GM12878 (cell line): ENCODE measurements at regions not wholly inside any gene's neighbourhood (a gene's known extent, or its start where the extent isn't known, plus 50 kb on each side); places are given as distances from the start of the nearest gene placed in this dataset.

ENCODE experiments used
- CHD2 ChIP-seq: IDR thresholded peaks from 2 replicates; pipeline ENCODE4 v1.6.1; 2011; ENCODE audit warnings: low read depth, low read length, improper control_type of control experiment, borderline replicate concordance
- EZH2 ChIP-seq: IDR thresholded peaks from 2 replicates; pipeline ENCODE4 v1.6.1; 2012; ENCODE audit warnings: low read depth, mild to moderate bottlenecking, control low read depth, inconsistent platforms, low read length, borderline replicate concordance; ENCODE audit not compliant: control insufficient read depth
- FOXM1 ChIP-seq: IDR thresholded peaks from 2 replicates; pipeline ENCODE4 v1.6.1; 2012; ENCODE audit warnings: low read depth, mild to moderate bottlenecking, inconsistent platforms, low read length, moderate library complexity
- KDM1A ChIP-seq: fragments of 200-600 bp; sonication (generic); IDR thresholded peaks from 2 replicates; pipeline ENCODE4 v1.6.1; 2016; ENCODE audit warnings: borderline replicate concordance
- POLR2A ChIP-seq: IDR thresholded peaks from 2 replicates; pipeline ENCODE4 v1.6.1; 2011; ENCODE audit warnings: low read depth, mild to moderate bottlenecking, low read length
- POLR2AphosphoS5 ChIP-seq: IDR thresholded peaks from 2 replicates; pipeline ENCODE4 v1.6.1; 2011; ENCODE audit warnings: mild to moderate bottlenecking, low read length, inconsistent platforms
- SMC3 ChIP-seq: IDR thresholded peaks from 2 replicates; pipeline ENCODE4 v1.6.1; 2011; ENCODE audit warnings: low read length, improper control_type of control experiment, borderline replicate concordance
- TBL1XR1 ChIP-seq: IDR thresholded peaks from 2 replicates; pipeline ENCODE4 v1.6.1; 2012; ENCODE audit warnings: low read depth, low read length, improper control_type of control experiment
- ZNF384 ChIP-seq: IDR thresholded peaks from 2 replicates; pipeline ENCODE4 v1.6.1; 2012; ENCODE audit warnings: low read depth, mild to moderate bottlenecking, low read length, improper control_type of control experiment, borderline replicate concordance
- TF ChIP-seq, protein P1 (sequence below), 3 experiments: IDR thresholded peaks in 2 of 3; conservative IDR thresholded peaks in 1 of 3; 2 replicates each; pipeline ENCODE4 v1.5.1; 2011; ENCODE audit warnings: low read depth in 3 of 3, low read length in 3 of 3, mild to moderate bottlenecking in 3 of 3, control low read depth in 2 of 3, moderate library complexity in 2 of 3, inconsistent platforms in 1 of 3, mixed read lengths in 1 of 3; ENCODE audit not compliant: control insufficient read depth in 2 of 3, insufficient read depth in 1 of 3; ENCODE audit errors: extremely low read depth in 1 of 3
- TF ChIP-seq, protein P2 (sequence below): IDR thresholded peaks from 2 replicates; pipeline ENCODE4 v1.6.1; 2011; ENCODE audit warnings: mild to moderate bottlenecking, low read depth, low read length, moderate library complexity; ENCODE audit not compliant: insufficient replicate concordance
- TF ChIP-seq, protein P3 (sequence below): IDR thresholded peaks from 2 replicates; pipeline ENCODE4 v1.6.1; 2012; ENCODE audit warnings: low read depth, low read length, improper control_type of control experiment
- TF ChIP-seq, protein P4 (sequence below): fragments of 450-650 bp; formaldehyde crosslinking; IDR thresholded peaks from 2 replicates; pipeline ENCODE4 v1.5.0; 2022; ENCODE audit warnings: mild to moderate bottlenecking, missing genetic modification characterization

DNA sequence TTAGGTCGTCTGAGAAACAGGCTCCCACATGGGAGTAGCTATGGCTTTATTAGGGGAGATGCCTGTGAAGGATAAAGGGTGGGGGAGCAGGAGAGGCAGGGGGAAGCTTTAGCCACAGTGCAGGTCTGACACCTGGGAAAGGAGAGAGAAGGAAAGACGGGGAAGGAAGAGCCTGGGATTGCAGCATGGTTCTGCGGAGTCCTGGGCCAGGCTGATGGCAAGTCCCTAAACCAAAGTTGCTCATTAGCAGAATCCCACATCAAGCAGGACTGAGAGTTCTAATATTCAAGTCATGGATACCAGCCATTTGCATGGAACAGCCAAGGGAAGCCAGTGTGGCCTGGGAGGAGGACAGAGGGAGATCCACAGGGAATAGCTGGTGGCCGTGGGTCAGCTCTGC lies 414.8 kb downstream of the RPS24 start:
- TF ChIP-seq KDM1A: no peak
- TF ChIP-seq, protein P1, sequence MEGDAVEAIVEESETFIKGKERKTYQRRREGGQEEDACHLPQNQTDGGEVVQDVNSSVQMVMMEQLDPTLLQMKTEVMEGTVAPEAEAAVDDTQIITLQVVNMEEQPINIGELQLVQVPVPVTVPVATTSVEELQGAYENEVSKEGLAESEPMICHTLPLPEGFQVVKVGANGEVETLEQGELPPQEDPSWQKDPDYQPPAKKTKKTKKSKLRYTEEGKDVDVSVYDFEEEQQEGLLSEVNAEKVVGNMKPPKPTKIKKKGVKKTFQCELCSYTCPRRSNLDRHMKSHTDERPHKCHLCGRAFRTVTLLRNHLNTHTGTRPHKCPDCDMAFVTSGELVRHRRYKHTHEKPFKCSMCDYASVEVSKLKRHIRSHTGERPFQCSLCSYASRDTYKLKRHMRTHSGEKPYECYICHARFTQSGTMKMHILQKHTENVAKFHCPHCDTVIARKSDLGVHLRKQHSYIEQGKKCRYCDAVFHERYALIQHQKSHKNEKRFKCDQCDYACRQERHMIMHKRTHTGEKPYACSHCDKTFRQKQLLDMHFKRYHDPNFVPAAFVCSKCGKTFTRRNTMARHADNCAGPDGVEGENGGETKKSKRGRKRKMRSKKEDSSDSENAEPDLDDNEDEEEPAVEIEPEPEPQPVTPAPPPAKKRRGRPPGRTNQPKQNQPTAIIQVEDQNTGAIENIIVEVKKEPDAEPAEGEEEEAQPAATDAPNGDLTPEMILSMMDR (IDR thresholded peaks at IDR 0.05 in 2 of 3, conservative IDR thresholded peaks at IDR 0.05 in 1 of 3; ENCODE audit: control insufficient read depth in 2 of 3, extremely low read depth in 1 of 3, insufficient read depth in 1 of 3, low read depth in 3 of 3, low read length in 3 of 3): no peak
- TF ChIP-seq, protein P2, sequence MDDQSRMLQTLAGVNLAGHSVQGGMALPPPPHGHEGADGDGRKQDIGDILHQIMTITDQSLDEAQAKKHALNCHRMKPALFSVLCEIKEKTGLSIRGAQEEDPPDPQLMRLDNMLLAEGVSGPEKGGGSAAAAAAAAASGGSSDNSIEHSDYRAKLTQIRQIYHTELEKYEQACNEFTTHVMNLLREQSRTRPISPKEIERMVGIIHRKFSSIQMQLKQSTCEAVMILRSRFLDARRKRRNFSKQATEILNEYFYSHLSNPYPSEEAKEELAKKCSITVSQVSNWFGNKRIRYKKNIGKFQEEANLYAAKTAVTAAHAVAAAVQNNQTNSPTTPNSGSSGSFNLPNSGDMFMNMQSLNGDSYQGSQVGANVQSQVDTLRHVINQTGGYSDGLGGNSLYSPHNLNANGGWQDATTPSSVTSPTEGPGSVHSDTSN: no peak
- TF ChIP-seq POLR2AphosphoS5: no peak
- TF ChIP-seq, protein P3, sequence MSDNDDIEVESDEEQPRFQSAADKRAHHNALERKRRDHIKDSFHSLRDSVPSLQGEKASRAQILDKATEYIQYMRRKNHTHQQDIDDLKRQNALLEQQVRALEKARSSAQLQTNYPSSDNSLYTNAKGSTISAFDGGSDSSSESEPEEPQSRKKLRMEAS: no peak
- TF ChIP-seq ZNF384: no peak
- no peak for TF ChIP-seq POLR2A
- no peak for TF ChIP-seq TBL1XR1
- TF ChIP-seq CHD2: no peak
- TF ChIP-seq FOXM1: no peak
- no peak for TF ChIP-seq SMC3
- TF ChIP-seq EZH2: no peak
- TF ChIP-seq, protein P4, sequence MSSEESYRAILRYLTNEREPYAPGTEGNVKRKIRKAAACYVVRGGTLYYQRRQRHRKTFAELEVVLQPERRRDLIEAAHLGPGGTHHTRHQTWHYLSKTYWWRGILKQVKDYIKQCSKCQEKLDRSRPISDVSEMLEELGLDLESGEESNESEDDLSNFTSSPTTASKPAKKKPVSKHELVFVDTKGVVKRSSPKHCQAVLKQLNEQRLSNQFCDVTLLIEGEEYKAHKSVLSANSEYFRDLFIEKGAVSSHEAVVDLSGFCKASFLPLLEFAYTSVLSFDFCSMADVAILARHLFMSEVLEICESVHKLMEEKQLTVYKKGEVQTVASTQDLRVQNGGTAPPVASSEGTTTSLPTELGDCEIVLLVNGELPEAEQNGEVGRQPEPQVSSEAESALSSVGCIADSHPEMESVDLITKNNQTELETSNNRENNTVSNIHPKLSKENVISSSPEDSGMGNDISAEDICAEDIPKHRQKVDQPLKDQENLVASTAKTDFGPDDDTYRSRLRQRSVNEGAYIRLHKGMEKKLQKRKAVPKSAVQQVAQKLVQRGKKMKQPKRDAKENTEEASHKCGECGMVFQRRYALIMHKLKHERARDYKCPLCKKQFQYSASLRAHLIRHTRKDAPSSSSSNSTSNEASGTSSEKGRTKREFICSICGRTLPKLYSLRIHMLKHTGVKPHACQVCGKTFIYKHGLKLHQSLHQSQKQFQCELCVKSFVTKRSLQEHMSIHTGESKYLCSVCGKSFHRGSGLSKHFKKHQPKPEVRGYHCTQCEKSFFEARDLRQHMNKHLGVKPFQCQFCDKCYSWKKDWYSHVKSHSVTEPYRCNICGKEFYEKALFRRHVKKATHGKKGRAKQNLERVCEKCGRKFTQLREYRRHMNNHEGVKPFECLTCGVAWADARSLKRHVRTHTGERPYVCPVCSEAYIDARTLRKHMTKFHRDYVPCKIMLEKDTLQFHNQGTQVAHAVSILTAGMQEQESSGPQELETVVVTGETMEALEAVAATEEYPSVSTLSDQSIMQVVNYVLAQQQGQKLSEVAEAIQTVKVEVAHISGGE (CRISPR knock-in tag): no peak
